ENCODE measurements at regions not wholly inside any gene's neighbourhood (a gene's known extent, or its start where the extent isn't known, plus 50 kb on each side); places are given as distances from the start of the nearest gene placed in this dataset.
A peak's percentile ranks its signal among the peaks of the same experiment; 100 is the strongest.

DNA sequence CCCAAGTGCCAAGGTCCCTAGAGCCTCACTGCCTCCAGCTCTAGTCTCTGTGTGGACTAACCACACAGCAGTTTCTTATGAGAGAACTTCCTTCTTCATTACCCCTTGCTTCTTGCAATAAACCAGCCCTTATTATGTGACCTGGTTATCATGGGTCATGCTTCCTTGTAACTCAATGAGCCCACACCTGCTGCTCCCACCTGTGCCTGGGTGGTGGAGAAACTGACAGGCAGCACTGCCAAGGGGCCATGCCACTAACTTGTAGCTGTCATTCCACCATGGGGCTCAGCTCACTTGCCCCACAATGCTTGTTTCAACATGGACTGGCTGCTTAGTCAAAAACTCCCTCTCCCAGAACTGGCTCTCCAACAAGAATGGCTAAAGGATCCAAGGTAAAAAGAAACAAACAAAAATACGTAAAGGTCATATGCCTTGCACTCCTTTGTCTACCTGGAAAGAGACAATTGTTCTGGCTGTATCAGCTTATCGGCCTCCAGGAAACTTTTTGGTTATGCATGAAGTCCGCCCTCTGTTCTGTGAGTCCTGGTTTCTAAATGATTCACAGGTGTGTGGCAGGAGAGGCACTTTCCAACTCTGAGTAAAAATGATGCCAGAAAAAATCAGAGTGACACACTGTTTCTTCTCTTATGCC, 446.4 kb downstream of the COG6 start:
- DNase-seq (ENCODE audit: extremely low read depth, low read depth): no peak
- TF ChIP-seq, protein P1, sequence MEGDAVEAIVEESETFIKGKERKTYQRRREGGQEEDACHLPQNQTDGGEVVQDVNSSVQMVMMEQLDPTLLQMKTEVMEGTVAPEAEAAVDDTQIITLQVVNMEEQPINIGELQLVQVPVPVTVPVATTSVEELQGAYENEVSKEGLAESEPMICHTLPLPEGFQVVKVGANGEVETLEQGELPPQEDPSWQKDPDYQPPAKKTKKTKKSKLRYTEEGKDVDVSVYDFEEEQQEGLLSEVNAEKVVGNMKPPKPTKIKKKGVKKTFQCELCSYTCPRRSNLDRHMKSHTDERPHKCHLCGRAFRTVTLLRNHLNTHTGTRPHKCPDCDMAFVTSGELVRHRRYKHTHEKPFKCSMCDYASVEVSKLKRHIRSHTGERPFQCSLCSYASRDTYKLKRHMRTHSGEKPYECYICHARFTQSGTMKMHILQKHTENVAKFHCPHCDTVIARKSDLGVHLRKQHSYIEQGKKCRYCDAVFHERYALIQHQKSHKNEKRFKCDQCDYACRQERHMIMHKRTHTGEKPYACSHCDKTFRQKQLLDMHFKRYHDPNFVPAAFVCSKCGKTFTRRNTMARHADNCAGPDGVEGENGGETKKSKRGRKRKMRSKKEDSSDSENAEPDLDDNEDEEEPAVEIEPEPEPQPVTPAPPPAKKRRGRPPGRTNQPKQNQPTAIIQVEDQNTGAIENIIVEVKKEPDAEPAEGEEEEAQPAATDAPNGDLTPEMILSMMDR (IDR thresholded peaks at IDR 0.05; ENCODE audit: low read depth, low read length): no peak

DNA sequence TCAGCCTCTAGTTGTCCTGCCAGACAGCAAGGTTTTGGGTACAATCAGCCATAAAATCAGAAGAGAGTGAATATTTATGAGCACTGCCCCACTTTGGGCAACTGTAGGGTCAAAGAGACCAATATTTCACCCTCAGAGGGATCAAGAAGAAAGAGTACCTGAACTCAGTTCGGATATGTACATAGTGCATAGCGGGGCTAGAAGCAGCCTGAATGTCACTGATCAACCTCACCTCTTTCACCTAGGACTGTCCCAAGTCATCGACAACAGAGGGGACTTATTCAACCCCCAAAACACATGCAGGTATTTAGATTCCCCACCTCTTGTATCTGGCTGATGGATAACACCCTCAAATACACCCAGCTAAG, 446.9 kb downstream of the COG6 start:
- DNase-seq (ENCODE audit: extremely low read depth, low read depth): no peak
- TF ChIP-seq, protein P1 (IDR thresholded peaks at IDR 0.05; ENCODE audit: low read depth, low read length): no peak

DNA sequence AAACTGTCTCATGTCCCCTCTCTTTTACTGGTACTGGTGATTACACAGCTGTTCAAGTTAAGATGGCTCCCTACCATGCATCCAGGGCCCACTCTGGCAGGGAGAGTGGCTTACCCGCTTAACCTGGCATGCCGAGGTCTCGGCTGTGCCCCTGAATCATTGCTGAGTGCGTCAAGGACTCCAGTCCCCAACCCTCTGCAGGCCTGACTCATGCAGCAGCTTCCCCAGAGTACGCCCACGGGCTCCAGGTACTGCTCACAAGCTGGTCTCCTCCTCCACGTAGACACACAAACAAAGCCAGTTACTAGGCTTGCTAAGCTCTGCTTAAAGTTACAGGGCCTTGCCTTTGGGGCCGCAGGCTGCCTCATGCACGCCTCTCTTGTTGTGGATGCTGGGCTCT, 447.4 kb downstream of the COG6 start:
- no peak for DNase-seq (ENCODE audit: extremely low read depth, low read depth)
- TF ChIP-seq, protein P1 (IDR thresholded peaks at IDR 0.05; ENCODE audit: low read depth, low read length): no peak

DNA sequence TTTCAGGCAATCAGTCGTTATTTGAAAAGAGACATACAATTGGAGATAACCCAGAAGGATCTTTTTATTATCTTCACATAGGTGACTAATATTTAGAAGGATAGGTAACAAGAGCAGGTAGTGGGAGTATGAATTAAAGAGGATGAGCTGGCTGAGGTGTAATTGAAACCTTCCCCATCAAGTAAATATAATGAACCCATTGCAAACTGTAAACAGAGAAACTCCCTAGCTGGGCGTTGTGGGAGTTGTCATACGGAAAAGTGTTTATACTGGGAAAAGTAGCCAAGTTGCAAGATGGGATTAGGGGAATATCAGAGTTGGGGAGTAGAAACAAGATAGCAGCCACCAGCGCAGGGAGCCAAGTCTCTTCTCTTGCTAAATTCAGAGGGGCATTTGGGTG, 448.4 kb downstream of the COG6 start:
- no peak for DNase-seq (ENCODE audit: extremely low read depth, low read depth)
- TF ChIP-seq, protein P1 (IDR thresholded peaks at IDR 0.05; ENCODE audit: low read depth, low read length): no peak

DNA sequence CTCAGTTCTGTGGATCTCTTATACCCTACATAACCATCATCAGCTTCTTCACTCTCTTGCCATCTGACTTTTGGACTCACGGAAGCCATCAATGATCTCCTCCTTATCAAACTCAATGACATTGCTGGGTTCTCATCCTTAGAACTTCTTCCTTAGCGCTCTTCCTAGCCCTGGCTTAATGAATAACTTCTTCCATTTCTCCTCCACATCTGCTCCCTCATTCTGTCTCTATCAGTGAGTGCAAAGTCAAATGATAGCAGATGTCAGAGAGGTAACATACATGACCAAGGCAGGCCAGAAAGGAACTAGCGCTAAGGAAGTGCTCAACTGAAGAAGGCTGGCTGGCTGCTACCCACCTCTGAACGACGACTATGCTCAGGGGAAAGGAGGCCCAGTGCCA, 449.8 kb downstream of the COG6 start:
- DNase-seq (ENCODE audit: extremely low read depth, low read depth): no peak
- TF ChIP-seq, protein P1 (IDR thresholded peaks at IDR 0.05; ENCODE audit: low read depth, low read length): no peak

DNA sequence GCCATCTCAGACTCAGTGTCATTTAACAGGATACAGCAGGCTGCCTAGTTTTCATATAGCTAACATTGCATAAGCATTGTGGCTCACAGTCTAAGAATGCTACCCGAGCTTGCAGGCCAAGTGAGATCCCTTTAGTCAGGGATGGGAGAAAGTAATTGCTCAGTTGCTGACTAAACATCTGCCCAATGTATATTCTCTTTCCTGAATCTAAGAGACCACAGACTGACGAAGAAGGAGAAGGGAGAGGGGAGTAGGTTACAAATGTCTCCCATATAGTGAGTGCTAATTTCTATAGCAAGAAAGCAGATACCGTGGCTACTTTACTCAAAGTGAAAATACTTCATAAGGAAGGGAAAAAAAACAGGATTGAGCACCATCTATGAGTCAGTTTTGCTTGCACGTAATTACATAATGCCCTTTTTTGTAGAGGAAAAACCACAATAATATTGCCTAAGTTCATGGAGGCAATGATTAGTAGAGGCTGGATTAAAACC, 453.9 kb downstream of the COG6 start:
- DNase-seq (ENCODE audit: extremely low read depth, low read depth): peak; percentile 61
- TF ChIP-seq, protein P1 (IDR thresholded peaks at IDR 0.05; ENCODE audit: low read depth, low read length): no peak

DNA sequence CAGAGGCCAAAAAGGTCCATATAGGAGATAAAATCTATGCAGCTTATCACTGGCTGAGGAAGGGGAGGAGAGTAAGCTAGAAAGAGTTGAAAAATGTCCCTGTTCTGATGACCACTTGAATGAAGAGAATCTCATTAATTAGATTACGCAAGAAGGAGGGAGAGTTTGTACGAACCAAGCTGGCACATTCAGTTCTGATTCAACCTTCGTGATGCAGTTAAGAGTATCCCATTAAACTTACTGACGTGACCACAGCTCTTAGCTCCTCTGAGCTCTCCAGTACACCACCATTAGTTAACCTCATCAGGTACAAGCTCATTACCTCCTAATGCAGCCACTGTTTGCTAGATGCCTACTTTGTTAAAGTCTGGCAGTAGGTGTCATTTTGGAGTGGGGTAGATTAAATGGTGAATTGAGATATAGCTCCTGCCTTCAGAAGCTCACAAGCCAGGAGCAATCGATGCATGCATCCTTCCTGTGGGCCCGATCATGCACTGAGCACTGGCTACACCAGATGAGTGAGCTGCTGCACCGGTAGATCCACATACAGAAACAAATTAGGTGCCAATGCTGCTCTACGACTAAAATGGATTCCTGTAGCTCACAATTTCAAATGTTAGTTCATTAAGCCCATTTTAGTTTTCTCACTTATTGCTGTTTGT, 458.3 kb downstream of the COG6 start:
- DNase-seq (ENCODE audit: extremely low read depth, low read depth): no peak
- TF ChIP-seq, protein P1 (IDR thresholded peaks at IDR 0.05; ENCODE audit: low read depth, low read length): no peak
